Liver (tissue), 3 donors: ENCODE measurements at regions not wholly inside any gene's neighbourhood (a gene's known extent, or its start where the extent isn't known, plus 50 kb on each side); places are given as distances from the start of the nearest gene placed in this dataset.

Experiments
- GABPA ChIP-seq, 2 donors: IDR thresholded peaks in 1 of 2; conservative IDR thresholded peaks in 1 of 2; 2 replicates each; pipeline ENCODE4 v1.6.1; 2016; ENCODE audit warnings: antibody characterized with exemption in 2 of 2, mild to moderate bottlenecking in 1 of 2, moderate library complexity in 1 of 2
- MAX ChIP-seq: IDR thresholded peaks from 2 replicates; pipeline ENCODE4 v1.6.1; 2016; ENCODE audit warnings: antibody characterized with exemption
- REST ChIP-seq: IDR thresholded peaks from 2 replicates; pipeline ENCODE4 v1.6.1; 2016; ENCODE audit warnings: antibody characterized with exemption, mild to moderate bottlenecking
- RXRA ChIP-seq, 2 donors: IDR thresholded peaks; 2 replicates each; pipeline ENCODE4 v1.6.1; 2017 to 2018; ENCODE audit warnings: antibody characterized with exemption in 2 of 2, mild to moderate bottlenecking in 1 of 2
- TAF1 ChIP-seq: conservative IDR thresholded peaks from 2 replicates; pipeline ENCODE4 v1.6.1; 2016; ENCODE audit warnings: antibody characterized with exemption, mild to moderate bottlenecking
- YY1 ChIP-seq: IDR thresholded peaks from 2 replicates; pipeline ENCODE4 v1.6.1; 2016; ENCODE audit warnings: antibody characterized with exemption, mild to moderate bottlenecking
- TF ChIP-seq, protein P1 (sequence below): fragments of 150-350 bp; IDR thresholded peaks from 2 replicates; pipeline ENCODE4 v1.5.1; 2017; ENCODE audit warnings: improper control_type of control experiment, low read depth, low read length; ENCODE audit not compliant: missing input control
- donor health status: healthy.
- donor health status: healthy.

- TF ChIP-seq, protein P1, sequence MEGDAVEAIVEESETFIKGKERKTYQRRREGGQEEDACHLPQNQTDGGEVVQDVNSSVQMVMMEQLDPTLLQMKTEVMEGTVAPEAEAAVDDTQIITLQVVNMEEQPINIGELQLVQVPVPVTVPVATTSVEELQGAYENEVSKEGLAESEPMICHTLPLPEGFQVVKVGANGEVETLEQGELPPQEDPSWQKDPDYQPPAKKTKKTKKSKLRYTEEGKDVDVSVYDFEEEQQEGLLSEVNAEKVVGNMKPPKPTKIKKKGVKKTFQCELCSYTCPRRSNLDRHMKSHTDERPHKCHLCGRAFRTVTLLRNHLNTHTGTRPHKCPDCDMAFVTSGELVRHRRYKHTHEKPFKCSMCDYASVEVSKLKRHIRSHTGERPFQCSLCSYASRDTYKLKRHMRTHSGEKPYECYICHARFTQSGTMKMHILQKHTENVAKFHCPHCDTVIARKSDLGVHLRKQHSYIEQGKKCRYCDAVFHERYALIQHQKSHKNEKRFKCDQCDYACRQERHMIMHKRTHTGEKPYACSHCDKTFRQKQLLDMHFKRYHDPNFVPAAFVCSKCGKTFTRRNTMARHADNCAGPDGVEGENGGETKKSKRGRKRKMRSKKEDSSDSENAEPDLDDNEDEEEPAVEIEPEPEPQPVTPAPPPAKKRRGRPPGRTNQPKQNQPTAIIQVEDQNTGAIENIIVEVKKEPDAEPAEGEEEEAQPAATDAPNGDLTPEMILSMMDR: no peak
- no peak for TF ChIP-seq GABPA (IDR thresholded peaks at IDR 0.05 in 1 of 2, conservative IDR thresholded peaks at IDR 0.05 in 1 of 2)
- TF ChIP-seq REST: no peak
- TF ChIP-seq MAX: no peak
- no peak for TF ChIP-seq YY1
- TF ChIP-seq RXRA (IDR thresholded peaks at IDR 0.05): no peak
- no peak for TF ChIP-seq TAF1
Observed at GRCh38 chr2:234590076-234590475, 93.2 kb upstream of the ARL4C start.
